Mesendoderm (in vitro differentiated cells): ENCODE measurements at regions not wholly inside any gene's neighbourhood (a gene's known extent, or its start where the extent isn't known, plus 50 kb on each side); places are given as distances from the start of the nearest gene placed in this dataset.

Experiments used
- DNase-seq: peaks from one replicate; pipeline ENCODE4 v3.0.0; 2013
- H2AK5ac ChIP-seq: 2 replicates; pipeline ENCODE4 v1.6.1; 2013; ENCODE audit warnings: low read length, inconsistent platforms
- H2BK120ac ChIP-seq: 2 replicates; pipeline ENCODE4 v1.6.1; 2013; ENCODE audit warnings: low read depth, mild to moderate bottlenecking, low read length, moderate library complexity, mixed read lengths
- H2BK15ac ChIP-seq: replicated peaks from 2 replicates; pipeline ENCODE4 v1.6.1; 2013; ENCODE audit warnings: low read depth, mild to moderate bottlenecking, moderate library complexity
- H2BK5ac ChIP-seq: 2 replicates; pipeline ENCODE4 v1.6.1; 2013; ENCODE audit warnings: low read length, inconsistent platforms
- H3K18ac ChIP-seq: 2 replicates; pipeline ENCODE4 v1.6.1; 2013; ENCODE audit warnings: mild to moderate bottlenecking, low read length, mixed read lengths
- H3K23ac ChIP-seq: one replicate; pipeline ENCODE4 v1.6.1; 2013; ENCODE audit warnings: low read length
- H3K27ac ChIP-seq: 2 replicates; pipeline ENCODE4 v1.5.1; 2013; ENCODE audit warnings: low read depth, mild to moderate bottlenecking, inconsistent platforms, low read length, moderate library complexity
- H3K27me3 ChIP-seq: 2 replicates; pipeline ENCODE4 v1.6.1; 2013; ENCODE audit warnings: low read length, control low read depth, mild to moderate bottlenecking, inconsistent platforms; ENCODE audit not compliant: insufficient read depth, poor library complexity
- H3K36me3 ChIP-seq: 2 replicates; pipeline ENCODE4 v1.6.1; 2013; ENCODE audit warnings: low read length, inconsistent platforms; ENCODE audit not compliant: control insufficient read depth, insufficient read depth
- H3K4ac ChIP-seq: one replicate; pipeline ENCODE4 v1.6.1; 2013; ENCODE audit warnings: low read depth, mild to moderate bottlenecking, low read length, moderate library complexity
- H3K4me1 ChIP-seq: 2 replicates; pipeline ENCODE4 v1.6.1; 2013; ENCODE audit warnings: low read depth, low read length, inconsistent platforms; ENCODE audit not compliant: control insufficient read depth
- H3K4me2 ChIP-seq: 2 replicates; pipeline ENCODE4 v1.6.1; 2013; ENCODE audit warnings: low read length
- H3K4me3 ChIP-seq: 2 replicates; pipeline ENCODE4 v1.5.1; 2013; ENCODE audit warnings: mild to moderate bottlenecking, low read length
- H3K56ac ChIP-seq: one replicate; pipeline ENCODE4 v1.6.1; 2013; ENCODE audit warnings: low read length
- H3K79me1 ChIP-seq: 2 replicates; pipeline ENCODE4 v1.6.1; 2013; ENCODE audit warnings: low read length, inconsistent platforms
- H3K79me2 ChIP-seq: 2 replicates; pipeline ENCODE4 v1.6.1; 2013; ENCODE audit warnings: mild to moderate bottlenecking, low read length; ENCODE audit not compliant: control insufficient read depth, insufficient read depth
- H3K9ac ChIP-seq: 2 replicates; pipeline ENCODE4 v1.6.1; 2013; ENCODE audit warnings: low read length, inconsistent platforms
- H4K5ac ChIP-seq: one replicate; pipeline ENCODE4 v1.6.1; 2013; ENCODE audit warnings: low read length
- H4K8ac ChIP-seq: one replicate; pipeline ENCODE4 v1.6.1; 2013; ENCODE audit warnings: low read depth, mild to moderate bottlenecking, control low read depth, low read length, moderate library complexity
- WGBS: extraction: QIAGEN DNeasy Blood & Tissue Kit; methylation state at CpG from one replicate; pipeline ENCODE4 v1.1.7; 2013; ENCODE audit warnings: low lambda C conversion rate, missing lambda C conversion rate; ENCODE audit not compliant: insufficient coverage; ENCODE audit errors: extremely low coverage; 5-methylcytosine and 5-hydroxymethylcytosine counted together

GRCh38 chr6:66735106-66735890 lies 1028.3 kb upstream of the EYS start:
- DNase-seq = peak; percentile 2
- Histone ChIP-seq H3K56ac (no peak overlapping the region), H3K79me2 (no peaks in the 10 kb centered on the region), H3K4me3 (no peak overlapping the region), H4K8ac (no peak overlapping the region), H3K79me1 (no peaks in the 10 kb centered on the region), H3K9ac (no peak overlapping the region), H3K4me2 (no peak overlapping the region), H4K5ac (no peak overlapping the region), H2BK5ac (no peak overlapping the region), H3K18ac (no peak overlapping the region), H3K4me1 (no peaks in the 10 kb centered on the region), H3K27me3 (no peaks in the 10 kb centered on the region), H3K4ac (no peak overlapping the region), H3K27ac (no peak overlapping the region), H2BK15ac (no peak overlapping the region), H3K23ac (no peak overlapping the region), H2BK120ac (no peak overlapping the region), H2AK5ac (no peak overlapping the region), H3K36me3 (no peaks in the 10 kb centered on the region)
- WGBS = no CpG with 5 or more reads among the region's 5 CpGs

DNA sequence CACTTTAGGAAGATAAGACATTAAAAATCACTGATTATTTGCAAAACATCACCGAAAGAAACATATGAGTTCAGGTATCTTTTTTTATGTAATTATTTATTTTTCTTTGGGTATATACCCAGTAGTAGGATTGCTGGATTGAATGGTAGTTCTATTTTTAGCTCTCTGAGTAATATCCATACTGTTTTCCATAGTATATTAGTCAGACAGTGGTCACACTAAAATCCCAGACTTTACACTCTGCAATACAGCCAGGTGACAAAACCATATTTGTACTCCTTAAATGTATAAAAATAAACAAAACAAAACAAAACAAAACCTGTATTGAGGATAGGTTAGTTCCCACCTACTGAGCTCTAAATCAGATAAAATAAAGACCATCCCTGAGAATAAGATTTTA lies 1024.3 kb upstream of the EYS start:
- Histone ChIP-seq H3K23ac (no peak overlapping the region), H2BK5ac (no peak overlapping the region), H3K56ac (no peak overlapping the region), H3K4me1 (no peaks in the 10 kb centered on the region), H3K4me3 (no peak overlapping the region), H3K4ac (no peak overlapping the region), H2BK120ac (no peak overlapping the region), H3K4me2 (no peak overlapping the region), H3K36me3 (no peaks in the 10 kb centered on the region), H3K27me3 (no peaks in the 10 kb centered on the region), H4K8ac (no peak overlapping the region), H4K5ac (no peak overlapping the region), H3K79me2 (no peaks in the 10 kb centered on the region), H3K18ac (no peak overlapping the region), H2BK15ac (no peak overlapping the region), H3K79me1 (no peaks in the 10 kb centered on the region), H2AK5ac (no peak overlapping the region), H3K9ac (no peak overlapping the region), H3K27ac (no peak overlapping the region)
- no peak for DNase-seq
- no CpG with 5 or more reads among the region's 1 CpG for WGBS

DNA sequence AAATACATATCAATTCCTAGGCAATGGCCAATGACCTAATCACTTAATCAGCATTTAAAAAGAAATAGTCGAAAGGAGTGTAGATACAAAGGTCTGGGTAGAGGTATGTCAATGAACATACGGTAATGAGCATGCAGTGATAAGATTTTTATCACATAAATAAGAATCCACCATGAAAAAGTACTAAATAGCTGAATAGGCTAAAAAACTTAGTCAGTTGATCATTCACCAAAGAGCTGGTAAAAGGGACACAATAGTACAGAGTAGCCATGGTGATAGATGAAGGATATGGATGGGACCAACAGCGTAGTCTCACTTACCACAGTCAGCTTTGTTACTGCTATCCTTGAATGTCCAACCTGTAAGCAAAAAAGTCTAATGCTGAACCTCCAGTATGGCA lies 1018.6 kb upstream of the EYS start:
- WGBS = no CpG with 5 or more reads among the region's 3 CpGs
- Histone ChIP-seq H3K4me1 (no peaks in the 10 kb centered on the region), H3K27me3 (no peaks in the 10 kb centered on the region), H2BK15ac (no peak overlapping the region), H3K4ac (no peak overlapping the region), H4K8ac (no peak overlapping the region), H3K18ac (no peak overlapping the region), H3K27ac (no peak overlapping the region), H3K23ac (no peak overlapping the region), H4K5ac (no peak overlapping the region), H3K4me3 (no peak overlapping the region), H3K4me2 (no peak overlapping the region), H2AK5ac (no peak overlapping the region), H3K36me3 (no peaks in the 10 kb centered on the region), H2BK120ac (no peak overlapping the region), H3K9ac (no peak overlapping the region), H2BK5ac (no peak overlapping the region), H3K56ac (no peak overlapping the region), H3K79me2 (no peaks in the 10 kb centered on the region), H3K79me1 (no peaks in the 10 kb centered on the region)
- DNase-seq = no peak

GRCh38 chr6:66717801-66718200 lies 1010.8 kb upstream of the EYS start:
- H3K23ac ChIP-seq = no peak overlapping the region
- no peak overlapping the region for H3K4me3 ChIP-seq
- WGBS = no CpG with 5 or more reads among the region's 4 CpGs
- no peak overlapping the region for H3K9ac ChIP-seq
- no peak overlapping the region for H2BK15ac ChIP-seq
- H3K27me3 ChIP-seq = no peaks in the 10 kb centered on the region
- no peaks in the 10 kb centered on the region for H3K4me1 ChIP-seq
- H3K18ac ChIP-seq = no peak overlapping the region
- no peak overlapping the region for H4K5ac ChIP-seq
- H3K4ac ChIP-seq = no peak overlapping the region
- no peak overlapping the region for H4K8ac ChIP-seq
- H3K4me2 ChIP-seq = no peak overlapping the region
- no peaks in the 10 kb centered on the region for H3K79me2 ChIP-seq
- no peak overlapping the region for H2BK5ac ChIP-seq
- no peak overlapping the region for H2AK5ac ChIP-seq
- H3K27ac ChIP-seq = no peak overlapping the region
- no peaks in the 10 kb centered on the region for H3K36me3 ChIP-seq
- no peaks in the 10 kb centered on the region for H3K79me1 ChIP-seq
- no peak overlapping the region for H3K56ac ChIP-seq
- H2BK120ac ChIP-seq = no peak overlapping the region
- no peak for DNase-seq

- Histone ChIP-seq H3K23ac (no peak overlapping the region), H2AK5ac (no peak overlapping the region), H3K4me1 (no peaks in the 10 kb centered on the region), H3K27ac (no peak overlapping the region), H3K4ac (no peak overlapping the region), H2BK5ac (no peak overlapping the region), H3K4me3 (no peak overlapping the region), H3K79me2 (no peaks in the 10 kb centered on the region), H3K36me3 (no peaks in the 10 kb centered on the region), H4K5ac (no peak overlapping the region), H3K79me1 (no peaks in the 10 kb centered on the region), H3K56ac (no peak overlapping the region), H2BK15ac (no peak overlapping the region), H3K4me2 (no peak overlapping the region), H4K8ac (no peak overlapping the region), H2BK120ac (no peak overlapping the region), H3K9ac (no peak overlapping the region), H3K18ac (no peak overlapping the region), H3K27me3 (no peaks in the 10 kb centered on the region)
- no peak for DNase-seq
- no CpG with 5 or more reads among the region's 1 CpG for WGBS
These were observed 992.4 kb upstream of the EYS start for GRCh38 chr6:66699385-66699784.

DNA sequence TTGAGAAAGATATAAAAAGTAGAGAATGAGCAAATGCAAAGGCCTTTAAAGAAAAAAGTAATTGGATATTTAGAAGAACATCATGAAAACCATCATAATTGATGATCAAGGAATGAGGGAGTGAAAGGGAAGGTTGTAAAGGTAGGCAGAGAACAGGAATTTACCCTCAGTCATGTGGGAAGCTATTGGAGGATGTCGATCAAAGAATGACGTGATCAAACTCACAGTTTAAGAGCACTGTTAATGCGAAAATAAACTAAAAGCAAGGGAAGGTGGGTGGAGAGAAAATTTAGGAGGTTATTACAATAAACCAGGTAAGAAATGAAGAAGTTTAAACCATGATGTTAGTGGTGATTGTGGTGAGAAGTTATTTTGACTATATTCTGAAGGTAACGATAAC lies 982.6 kb upstream of the EYS start:
- H3K27me3 ChIP-seq = no peaks in the 10 kb centered on the region
- no peak overlapping the region for H3K18ac ChIP-seq
- no peak overlapping the region for H3K23ac ChIP-seq
- no peak overlapping the region for H3K4me3 ChIP-seq
- H3K4me1 ChIP-seq = no peaks in the 10 kb centered on the region
- H3K4me2 ChIP-seq = no peak overlapping the region
- no peak overlapping the region for H3K4ac ChIP-seq
- no peak overlapping the region for H3K9ac ChIP-seq
- no peak overlapping the region for H2BK120ac ChIP-seq
- no peak overlapping the region for H2BK5ac ChIP-seq
- no peak overlapping the region for H2BK15ac ChIP-seq
- H3K27ac ChIP-seq = no peak overlapping the region
- H3K56ac ChIP-seq = no peak overlapping the region
- no peak overlapping the region for H2AK5ac ChIP-seq
- H4K5ac ChIP-seq = no peak overlapping the region
- H3K36me3 ChIP-seq = no peaks in the 10 kb centered on the region
- no peak overlapping the region for H4K8ac ChIP-seq
- no peak for DNase-seq
- no peaks in the 10 kb centered on the region for H3K79me1 ChIP-seq
- H3K79me2 ChIP-seq = no peaks in the 10 kb centered on the region
- 100% methylated on average over 1 of the region's 4 CpGs for WGBS
